GM19099 (cell line): ENCODE measurements at regions not wholly inside any gene's neighbourhood (a gene's known extent, or its start where the extent isn't known, plus 50 kb on each side); places are given as distances from the start of the nearest gene placed in this dataset.

ENCODE experiments used
- POLR2A ChIP-seq: IDR thresholded peaks from 3 replicates; pipeline ENCODE4 v1.6.1; 2011; ENCODE audit warnings: low read depth; ENCODE audit not compliant: insufficient read length; ENCODE audit errors: extremely low read depth

DNA sequence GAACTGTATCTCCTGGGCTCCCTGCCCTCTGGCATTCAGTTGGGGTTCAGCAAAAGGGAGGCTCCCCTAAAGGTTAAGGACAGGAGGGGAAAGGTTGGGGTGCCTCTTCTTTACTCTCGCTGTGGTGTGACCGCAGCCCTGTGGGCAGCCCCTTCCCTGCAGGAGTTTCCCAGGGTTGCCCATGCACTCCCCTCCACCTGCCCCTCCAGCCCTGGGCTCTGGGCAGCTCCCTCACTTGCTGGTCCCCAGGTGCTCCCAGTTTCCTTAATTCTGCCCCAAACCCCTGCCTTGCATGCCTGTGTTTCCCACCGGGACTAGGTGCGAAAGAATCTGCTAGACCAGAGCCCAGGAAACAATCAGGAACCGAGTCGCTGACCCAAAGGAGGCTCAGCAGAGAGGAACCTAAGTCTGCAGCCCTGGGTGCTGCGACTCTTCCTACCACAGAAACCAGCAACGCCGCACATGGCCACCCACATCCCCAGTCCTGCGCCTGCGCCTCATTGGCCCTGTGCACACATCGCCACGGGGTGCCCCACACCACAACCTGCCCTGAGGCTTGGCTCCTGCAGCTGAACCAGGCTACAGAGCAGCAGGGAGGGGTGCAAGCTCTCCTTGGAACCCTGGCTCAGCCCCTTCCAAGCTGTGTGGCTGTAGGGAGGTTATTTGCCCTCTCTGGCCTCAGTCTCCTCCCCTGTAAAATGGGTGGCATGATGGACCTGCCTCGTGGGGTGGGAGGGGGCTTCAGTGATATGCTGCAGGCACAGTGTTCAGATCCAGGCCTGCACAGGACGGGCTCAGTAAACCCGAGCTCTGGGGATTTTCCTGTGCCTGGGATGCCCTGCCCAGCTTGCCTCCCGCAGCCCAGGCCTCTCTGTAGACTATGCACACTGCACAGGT, 487.6 kb downstream of the PREX1 start:
- no peak for TF ChIP-seq POLR2A

DNA sequence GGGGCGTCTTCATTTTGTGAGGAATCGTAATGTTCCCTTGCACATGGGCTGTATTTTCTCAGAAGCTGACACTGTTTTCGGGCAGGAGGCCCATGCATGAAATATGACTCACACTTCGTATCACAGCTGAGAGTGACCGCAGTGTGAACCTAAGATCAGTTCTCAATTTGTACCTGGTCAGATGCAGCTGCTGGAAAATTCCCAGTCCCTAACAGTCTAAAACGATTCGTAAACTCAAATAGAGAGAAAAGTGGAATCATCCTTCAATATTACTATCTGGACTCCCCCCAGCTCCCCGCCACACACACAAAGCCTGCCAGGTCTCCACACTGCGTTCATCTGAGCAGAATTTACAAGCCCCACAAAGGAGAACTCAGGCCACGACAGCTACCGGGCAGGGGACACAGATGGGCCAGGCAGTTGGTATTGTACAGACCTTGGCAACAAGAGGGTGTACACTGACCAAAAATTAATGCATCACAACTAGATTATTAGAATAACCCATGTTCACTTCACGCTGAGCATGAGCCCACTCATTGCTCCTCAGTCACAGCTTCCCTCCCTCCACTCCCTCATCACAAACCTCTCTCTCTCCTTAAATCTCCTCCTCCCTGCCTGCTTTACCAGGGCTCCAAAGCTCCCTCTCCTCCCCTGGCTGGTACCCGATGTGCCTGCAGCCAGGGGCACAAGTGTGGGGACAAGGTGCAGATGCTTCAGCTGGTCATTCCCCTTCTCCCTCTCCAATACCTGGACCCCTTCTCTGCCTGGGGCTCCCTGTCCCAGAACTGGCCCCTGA, 488.4 kb downstream of the PREX1 start:
- TF ChIP-seq POLR2A = no peak

DNA sequence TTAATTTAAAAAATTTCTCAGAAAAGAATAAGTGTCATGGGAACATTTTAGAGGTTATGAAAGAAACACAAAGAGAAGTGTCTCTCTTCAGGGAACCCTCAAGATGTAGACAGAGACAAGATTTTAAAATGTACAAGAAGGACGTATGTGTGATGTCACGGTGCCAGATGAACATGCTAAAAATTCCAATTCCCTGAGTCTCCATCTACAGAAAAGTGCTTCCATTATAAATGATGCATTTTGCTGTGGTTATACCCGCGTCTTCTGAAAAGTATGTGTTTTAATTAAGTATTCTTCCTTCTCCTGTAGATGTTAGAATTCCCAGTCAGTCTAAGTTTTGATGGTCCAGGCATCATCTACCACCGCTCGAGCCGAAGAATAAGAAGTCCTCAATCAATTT, 489.1 kb downstream of the PREX1 start:
- TF ChIP-seq POLR2A = no peak

DNA sequence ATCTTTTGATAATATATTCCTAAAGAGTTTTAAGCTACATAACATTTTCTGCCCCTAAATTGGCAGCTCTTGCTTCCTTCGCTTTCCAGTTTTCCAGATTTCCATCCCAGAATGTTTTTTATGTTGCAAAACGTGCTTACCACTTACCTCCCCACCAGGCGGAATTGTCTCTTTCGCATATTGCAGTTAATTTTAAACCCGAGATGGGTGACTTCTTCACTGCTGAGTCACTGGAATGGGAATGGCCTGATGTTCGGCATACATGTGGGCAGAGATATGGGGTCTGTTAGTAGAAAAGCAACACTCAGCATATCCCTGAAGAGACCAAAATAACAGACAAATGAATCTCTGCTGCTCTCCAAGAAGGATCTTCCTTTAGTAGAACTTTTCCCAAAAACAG, 491.2 kb downstream of the PREX1 start:
- no peak for TF ChIP-seq POLR2A

DNA sequence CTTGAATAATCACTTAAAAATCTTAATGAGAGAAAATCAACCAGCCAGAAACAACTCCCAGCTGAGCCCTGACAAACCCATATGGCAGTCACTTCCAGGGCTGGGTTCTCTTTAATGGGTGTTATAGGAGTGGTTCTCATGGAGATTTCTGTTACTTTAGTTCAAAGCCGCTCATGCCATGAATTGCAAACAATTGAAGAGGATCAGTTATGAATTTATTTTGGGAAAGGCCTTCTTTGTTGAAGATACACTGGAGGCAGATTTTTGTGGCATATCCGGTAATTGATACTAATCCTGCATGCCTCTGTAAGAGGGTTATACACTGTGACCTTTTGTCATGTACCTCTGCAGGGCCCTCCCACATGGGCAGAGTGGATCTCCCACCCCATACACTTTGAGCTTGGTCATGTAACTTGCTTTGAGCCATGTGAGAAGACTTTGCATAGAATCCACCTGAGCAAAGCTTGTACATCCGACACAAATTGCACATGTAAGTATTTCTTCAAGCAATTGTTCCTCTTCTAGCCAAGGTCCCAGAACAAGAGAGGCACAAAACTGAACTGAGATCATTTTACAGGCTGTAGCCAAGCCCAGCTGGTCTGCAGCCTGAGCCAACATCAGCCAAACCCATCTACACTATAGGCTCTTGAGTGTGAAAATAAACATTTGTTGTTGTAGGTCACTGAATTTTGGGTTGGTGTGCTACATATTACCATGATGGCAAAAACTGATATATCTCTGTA, 492.3 kb downstream of the PREX1 start:
- TF ChIP-seq POLR2A = no peak

DNA sequence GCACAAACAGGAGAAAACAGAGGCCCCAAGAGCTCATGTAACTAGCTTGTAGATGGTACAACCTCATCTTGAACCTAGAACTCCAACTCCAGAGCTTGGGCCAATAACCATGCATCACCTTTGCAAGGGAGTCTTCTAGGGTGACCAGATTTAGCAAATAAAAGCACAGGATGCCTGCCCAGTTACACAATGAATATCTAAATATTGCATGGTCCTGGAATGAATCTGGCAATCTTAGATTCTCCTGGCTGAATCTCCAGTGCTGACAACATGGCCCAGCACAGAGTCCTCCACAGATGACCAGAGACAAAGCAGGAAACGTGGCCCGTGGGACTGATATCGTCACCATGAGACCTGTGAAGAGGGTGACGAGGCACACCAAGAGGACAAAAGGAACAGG, 494.1 kb downstream of the PREX1 start:
- no peak for TF ChIP-seq POLR2A

DNA sequence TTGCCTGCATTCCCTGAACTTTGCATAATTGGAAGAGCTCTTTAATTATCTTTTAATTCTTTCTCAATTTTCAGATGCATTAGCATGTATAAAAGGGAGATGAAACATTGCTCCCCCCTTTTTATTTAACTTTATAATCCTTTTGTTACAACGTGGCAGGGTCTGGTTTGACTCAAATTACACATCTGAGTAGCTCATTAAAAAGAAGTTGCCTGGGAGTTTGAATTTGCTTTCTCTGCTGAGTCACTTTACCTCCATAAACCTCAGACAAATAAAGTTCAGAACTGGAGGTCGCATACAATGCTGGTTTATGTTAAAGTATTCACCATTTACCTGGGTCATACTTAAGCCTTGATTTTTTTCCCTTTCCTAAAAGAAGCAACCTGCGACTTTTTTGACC, 495.2 kb downstream of the PREX1 start:
- no peak for TF ChIP-seq POLR2A

DNA sequence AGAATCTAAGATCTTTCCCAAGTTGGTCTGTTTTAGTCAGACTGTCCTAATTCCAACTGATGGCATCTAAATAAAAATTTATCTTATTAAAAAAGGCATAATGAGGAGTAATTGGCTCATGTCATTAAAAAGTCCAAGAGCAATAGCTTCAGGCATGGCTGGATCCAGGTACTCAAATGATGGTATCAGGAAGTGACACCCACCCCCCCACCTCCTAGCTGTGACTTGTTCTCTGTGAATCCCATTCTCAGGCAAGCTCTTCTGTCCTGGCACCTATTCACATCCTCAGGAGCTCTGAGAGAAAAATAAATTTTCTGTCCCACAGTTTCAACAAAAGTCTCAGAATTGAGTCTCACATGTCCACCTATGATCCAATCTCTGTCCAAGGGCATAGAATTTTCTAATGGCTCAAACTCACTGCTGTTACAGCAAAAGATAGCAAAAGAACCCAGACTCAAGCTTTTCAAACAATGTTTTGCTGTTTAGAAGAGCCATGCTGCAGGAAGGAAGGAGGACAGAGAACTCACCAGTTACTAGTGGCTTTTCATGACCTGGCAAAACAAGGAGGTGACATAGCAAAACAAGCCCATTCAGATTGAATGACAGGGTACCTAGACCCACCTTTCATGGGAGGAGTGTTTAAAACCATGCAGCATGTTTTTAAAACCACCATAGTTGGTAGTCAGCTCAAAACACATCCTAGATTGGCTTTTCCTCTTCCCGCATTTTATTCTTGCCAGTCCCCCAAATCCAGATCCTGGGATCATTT, 496.1 kb downstream of the PREX1 start:
- TF ChIP-seq POLR2A = no peak

DNA sequence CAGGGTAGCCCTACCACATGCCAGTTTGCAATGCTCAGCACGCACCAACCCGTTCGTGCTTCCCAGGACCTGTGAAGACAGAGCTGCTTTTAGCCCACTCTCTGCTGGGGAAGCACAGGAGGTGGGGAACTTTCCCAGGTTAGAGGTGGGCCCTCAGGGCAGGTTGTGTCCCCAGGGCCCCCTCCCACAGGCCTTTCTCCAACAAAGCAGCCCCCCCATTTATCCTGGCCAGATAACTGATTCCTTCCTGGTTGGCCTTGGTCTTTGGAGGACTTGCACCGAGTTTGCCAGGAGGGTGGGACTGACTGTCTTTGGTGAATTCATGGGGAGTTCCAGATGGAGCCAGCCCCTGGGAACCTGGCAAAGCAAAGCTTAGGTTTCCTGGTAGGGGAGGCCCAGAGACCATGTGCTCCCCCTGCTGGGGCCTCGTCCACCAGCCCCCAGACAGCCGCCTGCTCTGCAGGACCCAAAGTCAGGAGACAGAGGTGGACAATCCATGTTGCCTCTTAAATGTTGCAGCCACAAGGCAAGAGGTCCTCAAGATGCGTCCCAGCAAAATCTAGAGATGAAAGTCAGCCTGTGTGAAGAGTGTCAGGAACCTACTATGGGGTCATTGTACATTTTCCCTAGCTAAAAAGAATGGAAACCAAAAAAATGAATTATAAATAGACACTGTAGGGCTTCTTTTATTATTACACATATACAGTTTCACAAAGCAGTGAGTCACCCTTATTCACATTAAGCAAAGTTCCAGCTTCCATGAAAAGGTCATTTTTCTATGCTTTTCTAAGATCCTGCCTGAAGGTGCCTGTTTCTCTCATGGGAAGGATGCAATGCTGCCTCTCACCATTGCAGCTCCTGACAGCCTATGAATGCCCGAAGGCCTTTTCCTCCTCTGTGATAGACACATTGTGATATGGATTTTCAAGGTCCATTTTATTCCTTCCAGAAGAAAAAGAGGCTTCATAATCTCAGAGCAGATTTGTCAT, 497.8 kb downstream of the PREX1 start:
- no peak for TF ChIP-seq POLR2A

DNA sequence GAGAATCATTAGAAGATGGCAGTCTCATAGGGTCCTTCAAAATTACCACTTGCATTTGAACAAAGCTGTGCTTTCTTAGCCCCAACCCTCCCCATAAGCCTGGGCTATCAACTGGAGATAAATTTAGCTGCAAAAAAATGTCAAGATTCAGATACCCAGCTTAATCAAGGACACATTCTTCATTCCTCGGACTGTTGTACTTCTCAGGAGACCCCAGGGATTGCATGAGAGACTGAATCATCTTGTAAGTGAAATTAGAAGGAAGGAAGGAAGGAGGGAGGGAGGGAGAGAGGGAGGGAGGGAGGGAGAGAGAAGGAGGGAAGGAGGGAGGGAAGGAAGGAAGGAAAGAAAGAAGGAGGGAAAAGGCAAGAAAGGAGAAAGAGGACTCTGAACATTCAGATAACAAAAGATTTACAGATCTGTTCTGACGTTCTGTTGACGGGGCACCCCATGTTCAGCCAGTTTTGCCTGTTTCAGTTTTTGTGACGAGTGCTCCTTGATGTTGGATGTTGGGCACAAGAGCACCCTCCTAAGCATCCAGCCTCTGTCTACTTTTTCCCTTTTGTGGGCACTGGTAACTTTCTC, 498.7 kb downstream of the PREX1 start:
- no peak for TF ChIP-seq POLR2A

DNA sequence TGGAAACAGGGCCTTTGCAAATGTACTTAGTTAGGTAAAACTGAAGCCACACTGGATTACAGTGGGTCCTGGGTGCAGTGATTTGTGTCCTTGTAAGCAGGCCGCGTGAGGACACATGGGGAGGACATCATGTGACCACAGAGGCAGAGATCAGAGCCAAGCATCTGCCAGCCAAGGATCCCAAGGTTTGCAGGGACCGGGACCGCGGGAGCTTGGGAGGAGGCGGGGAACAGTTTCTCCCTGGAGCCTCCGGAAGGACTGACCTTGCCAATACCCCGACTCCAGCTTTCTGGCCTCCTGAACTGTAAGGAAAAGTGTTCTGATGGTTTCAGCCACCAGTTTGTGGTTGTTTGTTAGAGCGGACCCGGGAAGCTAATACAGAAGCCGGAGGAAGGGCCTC, 500.9 kb downstream of the PREX1 start:
- TF ChIP-seq POLR2A = no peak

DNA sequence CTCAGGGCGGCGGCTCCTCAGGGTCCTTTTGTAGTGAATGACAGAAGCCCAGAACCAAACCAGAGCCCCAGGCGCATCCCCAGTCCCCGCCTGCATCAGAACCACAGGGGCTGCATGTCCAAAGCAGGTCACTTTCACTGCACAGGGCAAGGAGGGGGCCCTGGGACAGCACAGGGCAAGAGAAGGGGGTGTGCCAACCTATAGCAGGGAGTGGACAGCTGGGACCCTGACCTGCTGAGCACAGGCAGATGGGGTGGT, 501.4 kb downstream of the PREX1 start:
- no peak for TF ChIP-seq POLR2A

DNA sequence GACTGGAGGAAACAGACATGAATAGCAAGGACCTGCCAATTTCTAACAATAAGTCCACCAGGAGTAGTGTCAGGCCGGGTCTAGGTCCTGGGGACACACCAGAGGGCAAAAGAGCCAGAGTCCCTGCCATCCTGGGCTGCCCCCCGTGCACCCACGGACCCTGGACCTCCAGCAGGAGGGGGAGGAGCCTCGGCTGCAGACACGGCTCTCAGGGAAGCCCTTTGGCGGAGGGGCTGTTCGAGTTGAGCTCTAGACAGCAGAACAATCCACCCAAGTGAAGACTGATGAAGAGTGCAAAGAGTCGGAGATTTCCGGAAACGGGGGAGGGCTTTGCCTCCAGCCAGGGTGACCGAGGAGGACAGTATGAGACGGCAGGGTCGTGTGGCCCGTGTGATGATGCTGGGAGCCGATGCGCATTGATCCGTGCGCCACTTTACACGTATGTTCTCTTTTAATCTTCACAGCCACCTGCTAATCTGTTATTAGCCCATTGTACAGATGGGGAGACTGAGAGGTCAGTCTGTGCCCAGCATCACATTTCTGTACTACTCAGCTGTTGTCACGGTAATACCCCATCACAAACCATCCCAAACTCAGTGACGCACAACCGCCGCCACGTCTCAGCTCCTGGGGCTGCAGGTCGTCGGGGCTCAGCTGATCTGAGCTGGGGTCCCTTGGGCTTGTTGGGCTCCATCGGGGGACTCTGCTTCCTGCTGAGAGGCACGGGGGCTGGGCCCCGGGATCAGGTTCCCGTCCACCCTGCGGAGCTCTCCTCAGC, 502.0 kb downstream of the PREX1 start:
- no peak for TF ChIP-seq POLR2A
